Fibroblast of lung (primary cell): ENCODE measurements at regions not wholly inside any gene's neighbourhood (a gene's known extent, or its start where the extent isn't known, plus 50 kb on each side); places are given as distances from the start of the nearest gene placed in this dataset.
A peak's percentile ranks its signal among the peaks of the same experiment; 100 is the strongest.

ENCODE experiments used
- DNase-seq, 2 donors: peaks; one replicate each; pipeline versions ENCODE4 v3.0.0 to v3.0.0-alpha.2; 2010; ENCODE audit warnings: low read depth in 2 of 2
- H2AFZ ChIP-seq: 2 replicates; pipeline ENCODE4 v1.5.1; 2012; ENCODE audit warnings: low read length, control low read depth, inconsistent platforms
- H3K27ac ChIP-seq: 2 replicates; pipeline ENCODE4 v1.5.1; 2011; ENCODE audit warnings: low read length, control low read depth; ENCODE audit not compliant: insufficient read depth
- H3K27me3 ChIP-seq: 2 replicates; pipeline ENCODE4 v1.5.1; 2011; ENCODE audit warnings: mild to moderate bottlenecking, low read length; ENCODE audit not compliant: control insufficient read depth, insufficient read depth
- H3K36me3 ChIP-seq: 2 replicates; pipeline ENCODE4 v1.5.1; 2011; ENCODE audit warnings: low read length; ENCODE audit not compliant: control insufficient read depth, insufficient read depth
- H3K4me1 ChIP-seq: 2 replicates; pipeline ENCODE4 v1.5.1; 2011; ENCODE audit warnings: low read length; ENCODE audit not compliant: control insufficient read depth, insufficient read depth; ENCODE audit errors: extremely low read depth
- H3K4me2 ChIP-seq: 2 replicates; pipeline ENCODE4 v1.5.1; 2011; ENCODE audit warnings: low read length, control low read depth; ENCODE audit not compliant: insufficient read depth; ENCODE audit errors: extremely low read depth
- H3K4me3 ChIP-seq, 4 experiments: fragments of 200-600 bp in 1 of 4; sonication (generic) in 1 of 4; replicated peaks in 1 of 4; 2 replicates each; pipeline ENCODE4 v1.5.1; 2011 to 2016; ENCODE audit warnings: low read length in 4 of 4, low read depth in 3 of 4, mild to moderate bottlenecking in 3 of 4, control low read depth in 2 of 4, inconsistent platforms in 1 of 4, mixed read lengths in 1 of 4; ENCODE audit not compliant: insufficient read depth in 1 of 4; ENCODE audit errors: control extremely low read depth in 1 of 4
- H3K79me2 ChIP-seq: 2 replicates; pipeline ENCODE4 v1.5.1; 2012; ENCODE audit warnings: mild to moderate bottlenecking, low read length, inconsistent platforms; ENCODE audit not compliant: control insufficient read depth, insufficient read depth
- H3K9ac ChIP-seq: 2 replicates; pipeline ENCODE4 v1.5.1; 2011; ENCODE audit warnings: mild to moderate bottlenecking, low read length, control low read depth; ENCODE audit not compliant: insufficient read depth
- H3K9me3 ChIP-seq: 2 replicates; pipeline ENCODE4 v1.5.1; 2012; ENCODE audit warnings: low read depth, low read length; ENCODE audit not compliant: control insufficient read depth, insufficient read depth
- H4K20me1 ChIP-seq: 2 replicates; pipeline ENCODE4 v1.5.1; 2011; ENCODE audit warnings: low read length; ENCODE audit not compliant: control insufficient read depth, insufficient read depth; ENCODE audit errors: extremely low read depth
- CTCF ChIP-seq, 2 donors: IDR thresholded peaks in 1 of 2; conservative IDR thresholded peaks in 1 of 2; 1 replicate in 1 of 2; 2 replicates in 1 of 2; pipeline ENCODE4 v1.5.1; 2011 to 2012; ENCODE audit warnings: low read length in 2 of 2, control low read depth in 1 of 2, inconsistent platforms in 1 of 2, low read depth in 1 of 2, mild to moderate bottlenecking in 1 of 2
- EZH2 ChIP-seq: IDR thresholded peaks from 2 replicates; pipeline ENCODE4 v1.5.1; 2012; ENCODE audit warnings: low read length, control low read depth, mild to moderate bottlenecking; ENCODE audit errors: missing control alignments

DNA sequence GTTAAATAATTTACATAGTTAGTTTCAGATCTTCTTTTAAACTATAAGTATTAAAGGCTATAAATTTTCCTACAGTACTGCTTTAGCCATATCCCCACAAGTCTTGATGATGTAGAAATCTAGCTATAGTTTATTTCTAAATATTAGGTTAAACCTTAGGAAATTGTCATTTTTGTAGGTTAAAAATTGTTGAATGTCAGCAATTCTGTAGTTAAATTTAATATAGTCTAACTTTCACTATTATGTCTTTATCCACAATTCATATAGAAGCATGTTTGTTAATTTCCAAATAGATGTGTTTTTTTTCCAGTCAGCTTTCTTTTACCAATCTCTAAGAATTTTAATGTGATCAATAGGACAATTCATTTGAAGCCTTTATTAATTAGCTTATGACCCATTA is 199.7 kb downstream of the ETAA1 start:
- H3K4me1 ChIP-seq: peaks cover 4% of the 10 kb centered on the region
- no peak overlapping the region for H2AFZ ChIP-seq
- no peak for DNase-seq
- H3K9ac ChIP-seq: no peak overlapping the region
- TF ChIP-seq EZH2 (no peak), CTCF (conservative IDR thresholded peaks at IDR 0.05 in 1 of 2, IDR thresholded peaks at IDR 0.05 in 1 of 2; ENCODE audit: low read depth in 1 of 2, low read length in 2 of 2) (no peak)
- H3K36me3 ChIP-seq: no peaks in the 10 kb centered on the region
- H3K27ac ChIP-seq: no peak overlapping the region
- H3K27me3 ChIP-seq: no peaks in the 10 kb centered on the region
- H3K4me3 ChIP-seq: no peak overlapping the region
- H3K4me2 ChIP-seq: no peak overlapping the region
- H3K9me3 ChIP-seq: no peaks in the 10 kb centered on the region
- H4K20me1 ChIP-seq: no peaks in the 10 kb centered on the region
- no peaks in the 10 kb centered on the region for H3K79me2 ChIP-seq

- no peak overlapping the region for H3K4me2 ChIP-seq
- H4K20me1 ChIP-seq: no peaks in the 10 kb centered on the region
- H3K36me3 ChIP-seq: no peaks in the 10 kb centered on the region
- H3K79me2 ChIP-seq: no peaks in the 10 kb centered on the region
- H3K9me3 ChIP-seq: no peaks in the 10 kb centered on the region
- no peak overlapping the region for H3K27ac ChIP-seq
- no peaks in the 10 kb centered on the region for H3K27me3 ChIP-seq
- H3K4me1 ChIP-seq: peaks cover 4% of the 10 kb centered on the region
- H2AFZ ChIP-seq: no peak overlapping the region
- no peak overlapping the region for H3K4me3 ChIP-seq
- no peak for TF ChIP-seq EZH2
- no peak for TF ChIP-seq CTCF (conservative IDR thresholded peaks at IDR 0.05 in 1 of 2, IDR thresholded peaks at IDR 0.05 in 1 of 2; ENCODE audit: low read depth in 1 of 2, low read length in 2 of 2)
- H3K9ac ChIP-seq: no peak overlapping the region
- DNase-seq: no peak
Observed at GRCh38 chr2:67599561-67599960, 202.4 kb downstream of the ETAA1 start.

- Histone ChIP-seq H3K9me3 (no peaks in the 10 kb centered on the region), H2AFZ (peak overlapping the region; percentile 21), H3K4me2 (peak overlapping the region; percentile 15), H3K79me2 (no peaks in the 10 kb centered on the region), H3K27me3 (no peaks in the 10 kb centered on the region), H3K4me3 (no peak overlapping the region), H4K20me1 (no peaks in the 10 kb centered on the region), H3K4me1 (peaks cover 4% of the 10 kb centered on the region), H3K36me3 (no peaks in the 10 kb centered on the region), H3K27ac (no peak overlapping the region), H3K9ac (no peak overlapping the region)
- DNase-seq: peak in 1 of 2 donors; percentile 68
- no peak for TF ChIP-seq CTCF (conservative IDR thresholded peaks at IDR 0.05 in 1 of 2, IDR thresholded peaks at IDR 0.05 in 1 of 2; ENCODE audit: low read depth in 1 of 2, low read length in 2 of 2)
- TF ChIP-seq EZH2: no peak
Observed at GRCh38 chr2:67600222-67600871, 203.2 kb downstream of the ETAA1 start.
